ENCODE measurements at regions not wholly inside any gene's neighbourhood (a gene's known extent, or its start where the extent isn't known, plus 50 kb on each side); places are given as distances from the start of the nearest gene placed in this dataset.

DNA sequence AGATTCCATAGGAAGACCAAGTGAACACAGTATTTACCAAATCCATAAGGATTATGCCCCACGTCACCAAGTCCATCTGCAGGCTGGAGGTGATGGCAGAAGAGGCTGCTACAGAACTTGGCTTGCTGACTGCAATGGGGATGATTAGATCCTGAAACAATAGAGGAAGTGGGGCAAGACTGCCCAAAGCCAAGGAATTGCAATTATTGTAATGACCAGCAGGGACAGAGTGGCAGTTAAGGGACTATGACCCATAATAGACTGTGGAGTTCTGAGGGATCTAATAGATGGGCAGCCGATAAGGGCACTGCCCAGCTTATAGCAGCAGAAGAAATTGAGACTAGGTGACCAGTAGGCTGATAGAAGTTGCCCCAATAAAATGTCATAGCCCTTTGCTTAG lies 108.4 kb downstream of the MINAR1 start:
- Histone ChIP-seq H3K4me1 (ENCODE audit: control insufficient read depth, insufficient read depth, low read length) (no peaks in the 10 kb centered on the region), H3K27ac (ENCODE audit: extremely low read depth, low read depth, low read length) (no peak overlapping the region), H3K4me3 (ENCODE audit: low read depth, low read length) (no peak overlapping the region), H3K36me3 (ENCODE audit: control insufficient read depth in 2 of 2, insufficient read depth in 1 of 2, low read length in 2 of 2) (no peaks in the 10 kb centered on the region), H3K9me3 (ENCODE audit: control insufficient read depth, insufficient read depth, low read depth, low read length) (no peaks in the 10 kb centered on the region)
- TF ChIP-seq WT1 (tag by site-specific recombination; IDR thresholded peaks at IDR 0.05) (no peak), ZNF202 (tag by site-specific recombination; IDR thresholded peaks at IDR 0.05; ENCODE audit: borderline replicate concordance) (no peak), SP3 (tag by site-specific recombination; IDR thresholded peaks at IDR 0.05) (no peak), EGR2 (tag by site-specific recombination; IDR thresholded peaks at IDR 0.05; ENCODE audit: low read depth) (no peak), OVOL3 (tag by site-specific recombination; IDR thresholded peaks at IDR 0.05) (no peak), SETDB1 (IDR thresholded peaks at IDR 0.05; ENCODE audit: insufficient read length, low read length) (no peak), SALL2 (tag by site-specific recombination; IDR thresholded peaks at IDR 0.05; ENCODE audit: borderline replicate concordance) (no peak), OSR2 (tag by site-specific recombination; IDR thresholded peaks at IDR 0.05) (no peak), KLF7 (tag by site-specific recombination; IDR thresholded peaks at IDR 0.05; ENCODE audit: borderline replicate concordance) (no peak), GLIS2 (tag by site-specific recombination; IDR thresholded peaks at IDR 0.05) (no peak), TCF7L2 (IDR thresholded peaks at IDR 0.05; ENCODE audit: borderline replicate concordance, low read depth, low read length) (no peak), ZNF571 (tag by site-specific recombination; IDR thresholded peaks at IDR 0.05) (no peak), ZBTB48 (tag by site-specific recombination; IDR thresholded peaks at IDR 0.05) (no peak), RBAK (tag by site-specific recombination; IDR thresholded peaks at IDR 0.05) (no peak)
- TF ChIP-seq, protein P1, sequence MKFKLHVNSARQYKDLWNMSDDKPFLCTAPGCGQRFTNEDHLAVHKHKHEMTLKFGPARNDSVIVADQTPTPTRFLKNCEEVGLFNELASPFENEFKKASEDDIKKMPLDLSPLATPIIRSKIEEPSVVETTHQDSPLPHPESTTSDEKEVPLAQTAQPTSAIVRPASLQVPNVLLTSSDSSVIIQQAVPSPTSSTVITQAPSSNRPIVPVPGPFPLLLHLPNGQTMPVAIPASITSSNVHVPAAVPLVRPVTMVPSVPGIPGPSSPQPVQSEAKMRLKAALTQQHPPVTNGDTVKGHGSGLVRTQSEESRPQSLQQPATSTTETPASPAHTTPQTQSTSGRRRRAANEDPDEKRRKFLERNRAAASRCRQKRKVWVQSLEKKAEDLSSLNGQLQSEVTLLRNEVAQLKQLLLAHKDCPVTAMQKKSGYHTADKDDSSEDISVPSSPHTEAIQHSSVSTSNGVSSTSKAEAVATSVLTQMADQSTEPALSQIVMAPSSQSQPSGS (tag by site-specific recombination; IDR thresholded peaks at IDR 0.05; ENCODE audit: low read depth): no peak
- POLR2A ChIA-PET: no interaction called here
- CTCF ChIA-PET: interaction anchor here (1.1 kb wide), 1 partner anchor 11 kb away, joined by 4 read pairs; no protein-coding TSS in a partner anchor

DNA sequence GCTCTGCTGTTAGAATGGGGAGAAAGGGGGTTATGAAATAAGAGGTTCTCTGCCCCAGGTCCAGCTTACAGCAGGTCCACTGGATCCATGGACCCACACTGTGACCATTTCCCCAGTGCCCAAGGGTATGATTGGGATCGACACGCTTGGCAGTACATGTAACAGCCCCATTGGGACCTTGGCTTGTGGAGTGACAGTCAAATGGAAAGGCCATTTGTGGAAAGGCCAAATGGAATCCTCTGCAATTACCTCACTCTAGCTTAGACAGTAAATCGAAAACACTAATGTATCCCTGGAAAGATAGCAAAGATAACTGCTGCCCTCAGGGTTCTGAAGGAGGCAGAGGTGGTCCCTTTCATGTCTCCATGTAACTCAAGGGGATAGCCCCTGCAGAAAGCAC lies 109.1 kb downstream of the MINAR1 start:
- no peaks in the 10 kb centered on the region for H3K9me3 ChIP-seq (ENCODE audit: control insufficient read depth, insufficient read depth, low read depth, low read length)
- CTCF ChIA-PET: interaction anchor here (1.1 kb wide), 1 partner anchor 11 kb away, joined by 4 read pairs; no protein-coding TSS in a partner anchor
- no peaks in the 10 kb centered on the region for H3K36me3 ChIP-seq (ENCODE audit: control insufficient read depth in 2 of 2, insufficient read depth in 1 of 2, low read length in 2 of 2)
- POLR2A ChIA-PET: no interaction called here
- no peak overlapping the region for H3K4me3 ChIP-seq (ENCODE audit: low read depth, low read length)
- no peak overlapping the region for H3K27ac ChIP-seq (ENCODE audit: extremely low read depth, low read depth, low read length)
- TF ChIP-seq ZNF214 (tag by site-specific recombination; IDR thresholded peaks at IDR 0.05; ENCODE audit: borderline replicate concordance) (no peak), ZNF544 (tag by site-specific recombination; IDR thresholded peaks at IDR 0.05) (no peak), KLF16 (tag by site-specific recombination; IDR thresholded peaks at IDR 0.05) (no peak)
- TF ChIP-seq, protein P2, sequence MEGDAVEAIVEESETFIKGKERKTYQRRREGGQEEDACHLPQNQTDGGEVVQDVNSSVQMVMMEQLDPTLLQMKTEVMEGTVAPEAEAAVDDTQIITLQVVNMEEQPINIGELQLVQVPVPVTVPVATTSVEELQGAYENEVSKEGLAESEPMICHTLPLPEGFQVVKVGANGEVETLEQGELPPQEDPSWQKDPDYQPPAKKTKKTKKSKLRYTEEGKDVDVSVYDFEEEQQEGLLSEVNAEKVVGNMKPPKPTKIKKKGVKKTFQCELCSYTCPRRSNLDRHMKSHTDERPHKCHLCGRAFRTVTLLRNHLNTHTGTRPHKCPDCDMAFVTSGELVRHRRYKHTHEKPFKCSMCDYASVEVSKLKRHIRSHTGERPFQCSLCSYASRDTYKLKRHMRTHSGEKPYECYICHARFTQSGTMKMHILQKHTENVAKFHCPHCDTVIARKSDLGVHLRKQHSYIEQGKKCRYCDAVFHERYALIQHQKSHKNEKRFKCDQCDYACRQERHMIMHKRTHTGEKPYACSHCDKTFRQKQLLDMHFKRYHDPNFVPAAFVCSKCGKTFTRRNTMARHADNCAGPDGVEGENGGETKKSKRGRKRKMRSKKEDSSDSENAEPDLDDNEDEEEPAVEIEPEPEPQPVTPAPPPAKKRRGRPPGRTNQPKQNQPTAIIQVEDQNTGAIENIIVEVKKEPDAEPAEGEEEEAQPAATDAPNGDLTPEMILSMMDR (tag by site-specific recombination; IDR thresholded peaks at IDR 0.05): no peak
- no peaks in the 10 kb centered on the region for H3K4me1 ChIP-seq (ENCODE audit: control insufficient read depth, insufficient read depth, low read length)

DNA sequence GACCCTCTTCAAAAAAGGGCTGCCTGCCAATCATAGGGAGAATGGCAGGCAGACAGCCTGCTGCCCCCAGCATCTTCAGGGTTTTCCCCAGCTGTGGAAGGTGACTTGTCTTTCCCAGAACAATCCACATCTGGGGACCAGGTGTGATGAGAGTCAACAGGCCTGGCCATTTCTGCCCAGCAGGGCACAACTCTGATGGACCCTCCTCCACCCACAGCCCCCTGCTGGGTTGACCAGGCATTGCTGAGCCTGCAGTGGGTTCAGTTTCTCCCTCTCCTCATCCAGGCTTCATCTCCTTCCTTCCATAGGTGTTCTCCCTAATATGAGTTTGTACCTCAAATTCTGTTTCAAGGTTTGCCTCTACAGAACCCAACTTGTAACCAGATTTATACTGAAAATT lies 111.0 kb downstream of the MINAR1 start:
- ChIA-PET CTCF (interaction anchor here (0.6 to 1.1 kb wide), 3 partner anchors 13 to 1203 kb away, joined by 3 to 4 read pairs (median 3); partner anchors contain the start of gene CRABP1), POLR2A (no interaction called here)
- no peaks in the 10 kb centered on the region for H3K36me3 ChIP-seq (ENCODE audit: control insufficient read depth in 2 of 2, insufficient read depth in 1 of 2, low read length in 2 of 2)
- no peak overlapping the region for H3K27ac ChIP-seq (ENCODE audit: extremely low read depth, low read depth, low read length)
- H3K4me1 ChIP-seq (ENCODE audit: control insufficient read depth, insufficient read depth, low read length): no peaks in the 10 kb centered on the region
- H3K4me3 ChIP-seq (ENCODE audit: low read depth, low read length): no peak overlapping the region
- H3K9me3 ChIP-seq (ENCODE audit: control insufficient read depth, insufficient read depth, low read depth, low read length): no peaks in the 10 kb centered on the region
- TF ChIP-seq ZNF596 (tag by site-specific recombination; IDR thresholded peaks at IDR 0.05) (no peak), ZNF140 (tag by site-specific recombination; IDR thresholded peaks at IDR 0.05) (no peak), ZNF274 (IDR thresholded peaks at IDR 0.05; ENCODE audit: low read length) (no peak), ZNF274 (tag by site-specific recombination; IDR thresholded peaks at IDR 0.05; ENCODE audit: borderline replicate concordance) (no peak), ZNF433 (tag by site-specific recombination; IDR thresholded peaks at IDR 0.05; ENCODE audit: low read depth) (no peak)
- TF ChIP-seq, protein P3, sequence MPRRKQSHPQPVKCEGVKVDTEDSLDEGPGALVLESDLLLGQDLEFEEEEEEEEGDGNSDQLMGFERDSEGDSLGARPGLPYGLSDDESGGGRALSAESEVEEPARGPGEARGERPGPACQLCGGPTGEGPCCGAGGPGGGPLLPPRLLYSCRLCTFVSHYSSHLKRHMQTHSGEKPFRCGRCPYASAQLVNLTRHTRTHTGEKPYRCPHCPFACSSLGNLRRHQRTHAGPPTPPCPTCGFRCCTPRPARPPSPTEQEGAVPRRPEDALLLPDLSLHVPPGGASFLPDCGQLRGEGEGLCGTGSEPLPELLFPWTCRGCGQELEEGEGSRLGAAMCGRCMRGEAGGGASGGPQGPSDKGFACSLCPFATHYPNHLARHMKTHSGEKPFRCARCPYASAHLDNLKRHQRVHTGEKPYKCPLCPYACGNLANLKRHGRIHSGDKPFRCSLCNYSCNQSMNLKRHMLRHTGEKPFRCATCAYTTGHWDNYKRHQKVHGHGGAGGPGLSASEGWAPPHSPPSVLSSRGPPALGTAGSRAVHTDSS (tag by site-specific recombination; IDR thresholded peaks at IDR 0.05): no peak
- TF ChIP-seq, protein P4, sequence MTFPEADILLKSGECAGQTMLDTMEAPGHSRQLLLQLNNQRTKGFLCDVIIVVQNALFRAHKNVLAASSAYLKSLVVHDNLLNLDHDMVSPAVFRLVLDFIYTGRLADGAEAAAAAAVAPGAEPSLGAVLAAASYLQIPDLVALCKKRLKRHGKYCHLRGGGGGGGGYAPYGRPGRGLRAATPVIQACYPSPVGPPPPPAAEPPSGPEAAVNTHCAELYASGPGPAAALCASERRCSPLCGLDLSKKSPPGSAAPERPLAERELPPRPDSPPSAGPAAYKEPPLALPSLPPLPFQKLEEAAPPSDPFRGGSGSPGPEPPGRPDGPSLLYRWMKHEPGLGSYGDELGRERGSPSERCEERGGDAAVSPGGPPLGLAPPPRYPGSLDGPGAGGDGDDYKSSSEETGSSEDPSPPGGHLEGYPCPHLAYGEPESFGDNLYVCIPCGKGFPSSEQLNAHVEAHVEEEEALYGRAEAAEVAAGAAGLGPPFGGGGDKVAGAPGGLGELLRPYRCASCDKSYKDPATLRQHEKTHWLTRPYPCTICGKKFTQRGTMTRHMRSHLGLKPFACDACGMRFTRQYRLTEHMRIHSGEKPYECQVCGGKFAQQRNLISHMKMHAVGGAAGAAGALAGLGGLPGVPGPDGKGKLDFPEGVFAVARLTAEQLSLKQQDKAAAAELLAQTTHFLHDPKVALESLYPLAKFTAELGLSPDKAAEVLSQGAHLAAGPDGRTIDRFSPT (tag by site-specific recombination; IDR thresholded peaks at IDR 0.05): no peak
